H1 (cell line): ENCODE measurements at regions not wholly inside any gene's neighbourhood (a gene's known extent, or its start where the extent isn't known, plus 50 kb on each side); places are given as distances from the start of the nearest gene placed in this dataset.

Experiments used
- CTCF ChIA-PET: fragments of 300-600 bp; sonication (Branson Sonifier 250); formaldehyde crosslinking; loops from one replicate; lab custom pipeline; 2021; ENCODE audit not compliant: partially characterized antibody; lab: Charles Lee
- POLR2A ChIA-PET: fragments of 300-600 bp; sonication (Branson Sonifier 250); formaldehyde crosslinking; loops from one replicate; lab custom pipeline; 2021; ENCODE audit warnings: inconsistent platforms; ENCODE audit not compliant: partially characterized antibody; lab: Charles Lee
- DNase-seq, 2 experiments: peaks; one replicate each; pipeline versions ENCODE4 v3.0.0 to v3.0.0-alpha.2; 2010 to 2022; ENCODE audit warnings: low spot score in 2 of 2, low read depth in 1 of 2, mixed read lengths in 1 of 2
- FAIRE-seq: peaks from 2 replicates; lab custom pipeline; 2011; peaks lifted over from hg19 to GRCh38; lab: Jason Lieb, UNC
- H2AFZ ChIP-seq: 2 replicates; pipeline ENCODE4 v1.8.1; 2012; ENCODE audit warnings: low read length, inconsistent platforms
- H2AK5ac ChIP-seq: 2 replicates; pipeline ENCODE4 v1.6.1; 2013; ENCODE audit warnings: low read depth, low read length
- H2BK120ac ChIP-seq: replicated peaks from 2 replicates; pipeline ENCODE3; 2013; ENCODE audit warnings: low read depth, low read length, inconsistent platforms
- H2BK12ac ChIP-seq: 2 replicates; pipeline ENCODE4 v1.6.1; 2013; ENCODE audit warnings: low read depth, low read length
- H2BK15ac ChIP-seq: 2 replicates; pipeline ENCODE4 v1.6.1; 2013; ENCODE audit warnings: low read length
- H2BK20ac ChIP-seq: 2 replicates; pipeline ENCODE4 v1.6.1; 2013; ENCODE audit warnings: low read length
- H2BK5ac ChIP-seq: 2 replicates; pipeline ENCODE4 v1.6.1; 2013; ENCODE audit warnings: low read depth, low read length
- H3K14ac ChIP-seq: 2 replicates; pipeline ENCODE4 v1.6.1; 2013; ENCODE audit warnings: inconsistent platforms; ENCODE audit not compliant: insufficient read length
- H3K18ac ChIP-seq: 2 replicates; pipeline ENCODE4 v1.6.1; 2013; ENCODE audit warnings: low read length; ENCODE audit errors: extremely low read depth
- H3K23ac ChIP-seq: 2 replicates; pipeline ENCODE4 v1.6.1; 2013; ENCODE audit warnings: inconsistent platforms; ENCODE audit not compliant: insufficient read length
- H3K23me2 ChIP-seq: 2 replicates; pipeline ENCODE4 v1.6.1; 2013; ENCODE audit warnings: low read depth, low read length
- H3K27ac ChIP-seq: 2 replicates; pipeline ENCODE4 v1.6.1; 2011; ENCODE audit warnings: low read depth, low read length, inconsistent platforms
- H3K27me3 ChIP-seq, 4 experiments: replicated peaks in 1 of 4; 1 replicate in 1 of 4; 2 replicates in 3 of 4; pipeline versions ENCODE4 v1.6.1 to v1.8.1; 2011 to 2013; ENCODE audit warnings: low read length in 3 of 4, mild to moderate bottlenecking in 3 of 4, inconsistent platforms in 2 of 4, mixed read lengths in 2 of 4, moderate library complexity in 1 of 4; ENCODE audit not compliant: control insufficient read depth in 3 of 4, insufficient read depth in 3 of 4; ENCODE audit errors: extremely low read depth in 1 of 4
- H3K36me3 ChIP-seq, 4 experiments: 2 replicates each; pipeline versions ENCODE4 v1.6.1 to v1.8.1; 2011 to 2013; ENCODE audit warnings: mild to moderate bottlenecking in 4 of 4, low read length in 3 of 4, moderate library complexity in 2 of 4, control low read depth in 1 of 4, inconsistent platforms in 1 of 4; ENCODE audit not compliant: insufficient read depth in 4 of 4, control insufficient read depth in 2 of 4
- H3K4ac ChIP-seq: replicated peaks from 2 replicates; pipeline ENCODE3; 2013; ENCODE audit warnings: low read length, low read depth, mixed read lengths, inconsistent platforms; ENCODE audit not compliant: insufficient read length
- H3K4me1 ChIP-seq, 4 experiments: replicated peaks in 1 of 4; 1 replicate in 1 of 4; 2 replicates in 3 of 4; pipeline versions ENCODE4 v1.6.1 to v1.8.1; 2011 to 2013; ENCODE audit warnings: low read length in 3 of 4, inconsistent platforms in 2 of 4, mixed read lengths in 1 of 4; ENCODE audit not compliant: insufficient read depth in 4 of 4, control insufficient read depth in 3 of 4
- H3K4me2 ChIP-seq, 2 experiments: 2 replicates each; pipeline versions ENCODE4 v1.6.1 to v1.8.1; 2011 to 2013; ENCODE audit warnings: low read depth in 2 of 2, low read length in 2 of 2, control low read depth in 1 of 2, inconsistent platforms in 1 of 2, mild to moderate bottlenecking in 1 of 2; ENCODE audit not compliant: insufficient read depth in 1 of 2
- H3K4me3 ChIP-seq, 4 experiments: fragments of 200-600, 300-600 bp in 1 of 4; sonication (generic), shearing (Covaris generic), sonication (Bioruptor Twin) in 1 of 4; 2 replicates each; pipeline versions ENCODE4 v1.5.1 to v1.8.1; 2011 to 2016; ENCODE audit warnings: low read length in 4 of 4, low read depth in 3 of 4, control low read depth in 2 of 4, inconsistent platforms in 2 of 4, mild to moderate bottlenecking in 2 of 4, mixed read lengths in 1 of 4, moderate library complexity in 1 of 4; ENCODE audit not compliant: insufficient read depth in 2 of 4; ENCODE audit errors: extremely low read depth in 1 of 4
- H3K56ac ChIP-seq: replicated peaks from 2 replicates; pipeline ENCODE3; 2013; ENCODE audit warnings: low read depth, mild to moderate bottlenecking, mixed read lengths, low read length, inconsistent platforms; ENCODE audit not compliant: insufficient read length
- H3K79me1 ChIP-seq: 2 replicates; pipeline ENCODE4 v1.6.1; 2013; ENCODE audit warnings: low read depth, low read length, control low read depth
- H3K79me2 ChIP-seq, 2 experiments: 2 replicates each; pipeline versions ENCODE4 v1.6.1 to v1.8.1; 2012 to 2013; ENCODE audit warnings: low read length in 2 of 2, mild to moderate bottlenecking in 2 of 2, inconsistent platforms in 1 of 2; ENCODE audit not compliant: insufficient read depth in 2 of 2, control insufficient read depth in 1 of 2
- H3K9ac ChIP-seq, 4 experiments: replicated peaks in 1 of 4; 1 replicate in 1 of 4; 2 replicates in 3 of 4; pipeline versions ENCODE4 v1.6.1 to v1.8.1; 2011 to 2013; ENCODE audit warnings: low read depth in 3 of 4, low read length in 3 of 4, control low read depth in 2 of 4, mild to moderate bottlenecking in 2 of 4, moderate library complexity in 2 of 4, inconsistent platforms in 1 of 4; ENCODE audit errors: extremely low read depth in 1 of 4
- H3K9me3 ChIP-seq, 2 experiments: 2 replicates each; pipeline versions ENCODE4 v1.6.1 to v1.8.1; 2012 to 2013; ENCODE audit warnings: mild to moderate bottlenecking in 2 of 2, moderate library complexity in 2 of 2, control low read depth in 1 of 2, inconsistent platforms in 1 of 2, low read depth in 1 of 2, low read length in 1 of 2, mixed read lengths in 1 of 2; ENCODE audit not compliant: insufficient read depth in 2 of 2
- H4K20me1 ChIP-seq, 2 experiments: replicated peaks in 1 of 2; 2 replicates each; pipeline versions ENCODE3 to v1.8.1; 2011 to 2013; ENCODE audit warnings: inconsistent platforms in 2 of 2, low read length in 2 of 2, mild to moderate bottlenecking in 1 of 2; ENCODE audit not compliant: insufficient read depth in 2 of 2, control insufficient read depth in 1 of 2
- H4K5ac ChIP-seq: 2 replicates; pipeline ENCODE4 v1.6.1; 2013; ENCODE audit warnings: low read length, low read depth, mixed read lengths, inconsistent platforms; ENCODE audit not compliant: insufficient read length
- H4K8ac ChIP-seq: 2 replicates; pipeline ENCODE4 v1.8.0; 2013; ENCODE audit warnings: mild to moderate bottlenecking, moderate library complexity, low read length, inconsistent platforms; ENCODE audit not compliant: insufficient read depth; ENCODE audit errors: extremely low read depth
- H4K91ac ChIP-seq: replicated peaks from 2 replicates; pipeline ENCODE3; 2013; ENCODE audit warnings: low read length, mixed read lengths, inconsistent platforms; ENCODE audit not compliant: insufficient read length
- HDAC2 ChIP-seq, 2 experiments: fragments of 300-600 bp in 1 of 2; sonication (generic) in 1 of 2; IDR thresholded peaks; 2 replicates each; pipeline ENCODE4 v1.6.1; 2011 to 2012; ENCODE audit warnings: low read depth in 2 of 2, low read length in 2 of 2, mild to moderate bottlenecking in 2 of 2, moderate library complexity in 2 of 2, borderline replicate concordance in 1 of 2, inconsistent platforms in 1 of 2
- KDM4A ChIP-seq: IDR thresholded peaks from one replicate; pipeline ENCODE4 v1.7.1; 2012; ENCODE audit warnings: low read depth, mild to moderate bottlenecking, moderate library complexity, low read length, inconsistent platforms; ENCODE audit not compliant: severe bottlenecking
- SRF ChIP-seq: IDR thresholded peaks from 2 replicates; pipeline ENCODE4 v1.6.1; 2011; ENCODE audit warnings: mild to moderate bottlenecking, low read depth, low read length, moderate library complexity
- TCF12 ChIP-seq: IDR thresholded peaks from 2 replicates; pipeline ENCODE4 v1.6.1; 2011; ENCODE audit warnings: low read depth, mild to moderate bottlenecking, low read length
- WGBS, 2 experiments: shearing (Covaris generic) in 1 of 2; methylation state at CpG; one replicate each; pipeline versions ENCODE4 v1.1.6 to v1.1.7; 2013 to 2015; ENCODE audit warnings: low lambda C conversion rate in 2 of 2, mixed read lengths in 2 of 2, inconsistent platforms in 1 of 2, low coverage in 1 of 2, missing lambda C conversion rate in 1 of 2; ENCODE audit not compliant: insufficient replicate concordance in 2 of 2, insufficient coverage in 1 of 2, insufficient read length in 1 of 2; ENCODE audit errors: extremely low coverage in 1 of 2, missing lambda C conversion rate in 1 of 2; 5-methylcytosine and 5-hydroxymethylcytosine counted together

GRCh38 chr4:110365761-110366160 is 110.2 kb upstream of the ENPEP start:
- Histone ChIP-seq H4K5ac (no peak overlapping the region), H3K79me2 (no peaks in the 10 kb centered on the region), H4K91ac (no peak overlapping the region), H2AK5ac (no peak overlapping the region), H4K20me1 (no peaks in the 10 kb centered on the region), H2AFZ (no peak overlapping the region), H3K4me2 (no peak overlapping the region), H3K4ac (no peak overlapping the region), H4K8ac (no peak overlapping the region), H3K9ac (no peak overlapping the region), H3K23me2 (no peaks in the 10 kb centered on the region), H3K9me3 (no peaks in the 10 kb centered on the region), H3K56ac (no peak overlapping the region), H3K18ac (no peak overlapping the region), H2BK20ac (no peak overlapping the region), H3K27ac (no peak overlapping the region), H3K36me3 (no peaks in the 10 kb centered on the region), H2BK5ac (no peak overlapping the region), H3K79me1 (no peaks in the 10 kb centered on the region), H2BK120ac (no peak overlapping the region), H3K4me1 (peaks cover 0 to 6% (median 0%) of the 10 kb centered on the region in 4 experiments; a peak in 1 of 7 replicates), H2BK12ac (no peak overlapping the region), H3K27me3 (no peaks in the 10 kb centered on the region), H3K23ac (no peak overlapping the region), H2BK15ac (no peak overlapping the region), H3K14ac (no peak overlapping the region), H3K4me3 (no peak overlapping the region)
- CTCF ChIA-PET: interaction anchor here (0.7 to 2.2 kb wide), 10 partner anchors 13 to 368 kb away, joined by 3 to 8 read pairs (median 4); no protein-coding TSS in a partner anchor
- FAIRE-seq: no peak
- no peak for DNase-seq
- POLR2A ChIA-PET: no interaction called here
- 82% methylated on average over 1 of the region's 1 CpG; no CpG with 5 or more reads in 1 of the 2 experiments for WGBS, 2 experiments
- TF ChIP-seq KDM4A (no peak), SRF (no peak), TCF12 (no peak), HDAC2 (IDR thresholded peaks at IDR 0.05; ENCODE audit: borderline replicate concordance in 1 of 2, low read depth in 2 of 2, low read length in 2 of 2) (no peak)
